ENCODE measurements at regions not wholly inside any gene's neighbourhood (a gene's known extent, or its start where the extent isn't known, plus 50 kb on each side); places are given as distances from the start of the nearest gene placed in this dataset.

DNA sequence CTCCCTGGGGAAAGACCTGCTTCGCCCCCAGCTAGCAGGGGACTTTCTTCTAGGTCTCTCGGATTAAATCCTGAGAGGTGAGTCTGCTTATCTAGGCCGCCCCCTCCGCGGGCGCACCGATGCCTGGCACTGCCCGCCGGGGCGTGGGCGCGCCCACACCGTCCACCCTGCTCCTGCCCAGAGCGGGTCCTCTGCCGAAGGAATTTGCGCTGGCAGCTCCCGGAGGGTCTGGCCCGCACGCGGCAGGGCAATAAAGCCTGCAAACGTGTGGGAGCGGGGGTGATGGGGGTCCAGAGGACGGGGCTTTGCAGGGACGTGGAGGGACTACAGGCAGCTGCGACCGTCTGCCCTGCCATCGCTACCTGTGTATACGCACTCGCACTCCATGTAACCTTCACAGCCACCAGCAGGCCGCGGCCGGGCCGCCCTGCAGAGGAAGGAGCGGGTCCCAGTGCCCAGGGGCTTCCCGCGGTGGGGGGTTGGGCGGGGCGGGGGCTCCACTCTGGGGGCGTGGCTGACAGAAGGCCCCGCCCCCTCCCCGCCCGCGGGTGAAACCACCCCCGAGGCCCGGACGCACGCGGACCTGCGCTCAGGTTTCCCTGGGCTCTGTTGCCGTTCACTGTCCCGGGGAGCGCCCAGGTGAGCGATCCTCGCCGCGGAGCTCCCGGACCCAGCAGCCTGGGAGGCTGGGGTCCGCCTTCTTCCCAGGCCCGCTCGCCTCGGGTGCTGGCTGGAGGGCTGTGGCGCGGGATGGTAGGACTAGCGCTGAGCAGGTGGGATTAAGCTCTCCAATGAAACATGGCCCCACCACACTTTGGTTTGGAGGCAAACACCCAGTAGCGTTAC lies 174.5 kb upstream of the HS6ST1 start:
- TF ChIP-seq, protein P1, sequence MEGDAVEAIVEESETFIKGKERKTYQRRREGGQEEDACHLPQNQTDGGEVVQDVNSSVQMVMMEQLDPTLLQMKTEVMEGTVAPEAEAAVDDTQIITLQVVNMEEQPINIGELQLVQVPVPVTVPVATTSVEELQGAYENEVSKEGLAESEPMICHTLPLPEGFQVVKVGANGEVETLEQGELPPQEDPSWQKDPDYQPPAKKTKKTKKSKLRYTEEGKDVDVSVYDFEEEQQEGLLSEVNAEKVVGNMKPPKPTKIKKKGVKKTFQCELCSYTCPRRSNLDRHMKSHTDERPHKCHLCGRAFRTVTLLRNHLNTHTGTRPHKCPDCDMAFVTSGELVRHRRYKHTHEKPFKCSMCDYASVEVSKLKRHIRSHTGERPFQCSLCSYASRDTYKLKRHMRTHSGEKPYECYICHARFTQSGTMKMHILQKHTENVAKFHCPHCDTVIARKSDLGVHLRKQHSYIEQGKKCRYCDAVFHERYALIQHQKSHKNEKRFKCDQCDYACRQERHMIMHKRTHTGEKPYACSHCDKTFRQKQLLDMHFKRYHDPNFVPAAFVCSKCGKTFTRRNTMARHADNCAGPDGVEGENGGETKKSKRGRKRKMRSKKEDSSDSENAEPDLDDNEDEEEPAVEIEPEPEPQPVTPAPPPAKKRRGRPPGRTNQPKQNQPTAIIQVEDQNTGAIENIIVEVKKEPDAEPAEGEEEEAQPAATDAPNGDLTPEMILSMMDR (conservative IDR thresholded peaks at IDR 0.05; ENCODE audit: low read depth, low read length), result no peak
- H3K4me3 ChIP-seq (ENCODE audit: low read length), result no peak overlapping the region
- DNase-seq (ENCODE audit: low read depth), result no peak

DNA sequence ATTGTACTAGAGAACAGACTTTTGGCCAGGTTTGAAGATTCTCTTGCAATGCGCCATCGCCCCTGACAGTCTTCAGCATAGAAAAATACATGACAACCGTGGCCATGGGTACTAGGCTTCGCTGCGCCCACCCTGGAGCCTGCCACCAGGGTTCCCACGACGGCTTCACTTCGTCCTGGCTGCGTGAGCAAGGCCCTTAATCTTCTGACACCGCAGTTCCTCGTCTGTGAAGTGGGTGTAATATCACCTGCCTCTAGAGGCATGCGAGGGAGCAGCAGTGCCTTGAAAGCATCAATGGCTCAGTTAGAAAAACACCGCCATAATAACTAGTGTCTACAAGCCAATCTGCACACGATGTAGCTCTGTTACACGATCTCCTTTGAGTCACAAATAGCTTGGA lies 175.2 kb upstream of the HS6ST1 start:
- TF ChIP-seq, protein P1 (conservative IDR thresholded peaks at IDR 0.05; ENCODE audit: low read depth, low read length), result no peak
- no peak for DNase-seq (ENCODE audit: low read depth)
- H3K4me3 ChIP-seq (ENCODE audit: low read length), result no peak overlapping the region

DNA sequence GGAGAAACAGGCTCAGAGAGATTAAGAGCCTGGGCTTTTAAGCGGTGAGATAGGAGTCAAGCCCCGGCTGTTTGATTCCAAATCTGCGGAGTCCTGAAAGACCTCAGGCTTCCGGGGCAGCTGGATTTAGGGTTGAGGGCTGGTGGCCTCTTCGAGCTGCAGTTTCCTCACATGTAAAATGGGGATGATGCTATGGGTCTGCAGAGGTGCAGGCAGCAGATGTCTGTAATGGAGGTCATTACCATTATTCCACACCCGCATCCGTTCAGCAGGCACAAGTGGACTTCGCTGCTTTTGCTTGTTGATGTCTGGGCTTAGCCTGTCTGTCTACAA lies 175.6 kb upstream of the HS6ST1 start:
- no peak for DNase-seq (ENCODE audit: low read depth)
- TF ChIP-seq, protein P1 (conservative IDR thresholded peaks at IDR 0.05; ENCODE audit: low read depth, low read length), result no peak
- H3K4me3 ChIP-seq (ENCODE audit: low read length), result no peak overlapping the region

DNA sequence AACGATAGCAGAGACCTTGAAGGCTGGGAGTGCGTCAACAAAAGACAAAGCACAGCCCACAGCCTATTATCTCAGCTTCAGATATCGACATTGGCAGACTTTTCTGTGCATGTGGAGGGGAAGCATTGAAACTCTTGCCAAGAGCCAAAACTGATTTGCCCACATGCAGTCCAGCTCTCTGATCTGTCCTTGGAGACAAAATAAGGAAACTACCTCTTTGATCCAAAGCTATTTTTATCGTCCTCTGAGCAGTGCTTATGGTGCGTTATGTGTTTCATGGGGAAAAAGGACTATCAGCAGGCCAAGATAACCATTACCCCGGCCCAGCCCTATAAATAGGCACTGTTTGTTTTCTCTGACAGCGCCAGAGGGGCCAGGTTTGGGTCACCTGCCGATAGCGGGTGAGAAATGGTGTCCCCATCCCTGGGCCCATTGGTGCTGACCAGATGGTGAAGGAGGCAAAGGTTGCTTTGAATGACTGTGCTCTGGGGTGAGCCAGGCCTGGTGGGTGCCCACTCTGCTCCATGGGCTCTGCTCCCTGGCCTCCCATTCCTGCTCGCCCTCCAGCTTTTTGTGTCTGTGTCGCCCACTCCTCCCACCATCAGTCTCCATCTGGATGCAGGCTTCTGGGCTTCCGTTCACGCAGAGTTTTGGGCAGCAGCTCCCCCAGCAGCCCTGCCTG lies 176.1 kb upstream of the HS6ST1 start:
- TF ChIP-seq, protein P1 (conservative IDR thresholded peaks at IDR 0.05; ENCODE audit: low read depth, low read length), result no peak
- H3K4me3 ChIP-seq (ENCODE audit: low read length), result no peak overlapping the region
- no peak for DNase-seq (ENCODE audit: low read depth)

DNA sequence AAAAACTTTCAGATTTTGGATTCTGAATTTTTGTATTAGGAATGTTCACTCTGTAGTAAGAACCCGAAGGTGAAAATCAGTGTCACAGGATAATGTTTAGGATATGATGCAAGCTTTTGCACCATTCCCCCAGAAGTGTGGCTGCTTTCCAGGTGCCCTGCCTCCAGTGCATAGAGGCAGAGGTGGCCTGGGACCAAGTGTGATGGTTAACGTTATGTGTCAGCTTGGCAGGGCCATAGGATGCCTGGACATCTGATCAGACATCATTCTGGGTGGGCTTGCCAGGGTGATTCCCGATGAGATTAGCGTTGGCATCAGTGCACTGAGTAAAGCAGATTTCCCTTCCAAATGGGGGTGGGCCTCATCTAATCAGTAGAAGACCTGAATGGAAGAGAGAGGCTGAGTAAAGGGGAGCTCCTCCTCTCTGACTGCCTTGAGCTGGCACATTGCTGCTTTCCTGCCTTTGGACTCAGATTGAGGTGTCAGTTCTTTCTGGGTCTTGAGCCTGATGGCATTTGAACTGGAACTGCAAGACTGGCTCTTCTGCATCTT lies 177.4 kb upstream of the HS6ST1 start:
- DNase-seq (ENCODE audit: low read depth), result no peak
- no peak overlapping the region for H3K4me3 ChIP-seq (ENCODE audit: low read length)
- TF ChIP-seq, protein P1 (conservative IDR thresholded peaks at IDR 0.05; ENCODE audit: low read depth, low read length), result no peak

DNA sequence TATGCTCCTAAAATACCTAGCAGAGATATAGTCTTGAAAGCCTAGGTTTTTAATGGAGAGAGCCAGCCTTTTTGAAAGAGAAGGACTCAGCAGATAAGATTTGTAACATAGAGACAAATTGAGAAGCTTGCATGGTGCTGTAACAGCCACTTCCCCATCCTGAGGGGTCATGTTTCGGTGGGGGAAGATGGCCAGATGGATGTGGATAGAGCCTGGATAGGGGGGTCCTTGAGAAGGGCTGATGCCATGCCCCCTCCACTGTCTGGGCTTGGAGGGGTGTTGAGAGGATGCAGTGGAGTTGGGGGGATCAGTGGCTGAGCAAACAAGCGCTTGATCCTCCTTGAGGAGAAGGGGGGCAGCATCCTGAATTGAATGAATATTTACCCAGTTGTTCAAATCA lies 178.0 kb upstream of the HS6ST1 start:
- TF ChIP-seq, protein P1 (conservative IDR thresholded peaks at IDR 0.05; ENCODE audit: low read depth, low read length), result no peak
- no peak for DNase-seq (ENCODE audit: low read depth)
- no peak overlapping the region for H3K4me3 ChIP-seq (ENCODE audit: low read length)

Measured in retinal pigment epithelial cell (primary cell).